Body of pancreas (tissue), 4 donors: ENCODE measurements at regions not wholly inside any gene's neighbourhood (a gene's known extent, or its start where the extent isn't known, plus 50 kb on each side); places are given as distances from the start of the nearest gene placed in this dataset.

Experiments
- POLR2A ChIP-seq, 3 donors: fragments of 450-650 bp; IDR thresholded peaks; one replicate each; pipeline ENCODE4 v1.6.1; 2016; ENCODE audit warnings: antibody characterized with exemption in 3 of 3, mild to moderate bottlenecking in 2 of 3
- TF ChIP-seq, protein P1 (sequence below), 7 experiments: fragments of 450-650 bp in 4 of 7; fragments of 200-600 bp in 3 of 7; sonication (generic) in 3 of 7; IDR thresholded peaks; one replicate each; pipeline ENCODE4 v1.5.1; 2016 to 2019; ENCODE audit warnings: antibody characterized with exemption in 7 of 7

DNA sequence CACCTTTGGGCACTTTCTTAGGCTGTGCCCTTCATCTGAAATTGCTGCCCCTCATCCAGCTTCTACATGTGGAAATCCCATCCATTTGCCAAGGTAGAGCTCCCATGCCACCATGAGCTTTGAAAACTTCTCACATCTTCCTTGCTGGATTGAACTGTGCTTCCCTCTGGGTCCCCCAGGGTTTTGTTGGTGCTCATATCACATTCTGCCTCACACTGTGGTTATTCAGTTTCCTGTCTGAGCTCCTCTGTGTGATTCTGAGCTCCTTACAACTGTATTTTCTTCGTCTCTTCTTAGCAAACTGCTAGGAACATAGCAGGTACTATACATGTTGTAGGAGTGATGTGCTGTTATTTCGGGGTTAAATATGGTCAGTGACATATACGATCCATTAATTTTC is 74.9 kb upstream of the KL start:
- TF ChIP-seq, protein P1, sequence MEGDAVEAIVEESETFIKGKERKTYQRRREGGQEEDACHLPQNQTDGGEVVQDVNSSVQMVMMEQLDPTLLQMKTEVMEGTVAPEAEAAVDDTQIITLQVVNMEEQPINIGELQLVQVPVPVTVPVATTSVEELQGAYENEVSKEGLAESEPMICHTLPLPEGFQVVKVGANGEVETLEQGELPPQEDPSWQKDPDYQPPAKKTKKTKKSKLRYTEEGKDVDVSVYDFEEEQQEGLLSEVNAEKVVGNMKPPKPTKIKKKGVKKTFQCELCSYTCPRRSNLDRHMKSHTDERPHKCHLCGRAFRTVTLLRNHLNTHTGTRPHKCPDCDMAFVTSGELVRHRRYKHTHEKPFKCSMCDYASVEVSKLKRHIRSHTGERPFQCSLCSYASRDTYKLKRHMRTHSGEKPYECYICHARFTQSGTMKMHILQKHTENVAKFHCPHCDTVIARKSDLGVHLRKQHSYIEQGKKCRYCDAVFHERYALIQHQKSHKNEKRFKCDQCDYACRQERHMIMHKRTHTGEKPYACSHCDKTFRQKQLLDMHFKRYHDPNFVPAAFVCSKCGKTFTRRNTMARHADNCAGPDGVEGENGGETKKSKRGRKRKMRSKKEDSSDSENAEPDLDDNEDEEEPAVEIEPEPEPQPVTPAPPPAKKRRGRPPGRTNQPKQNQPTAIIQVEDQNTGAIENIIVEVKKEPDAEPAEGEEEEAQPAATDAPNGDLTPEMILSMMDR (IDR thresholded peaks at IDR 0.05): no peak
- no peak for TF ChIP-seq POLR2A (IDR thresholded peaks at IDR 0.05)
